Fibroblast of lung (primary cell): ENCODE measurements at regions not wholly inside any gene's neighbourhood (a gene's known extent, or its start where the extent isn't known, plus 50 kb on each side); places are given as distances from the start of the nearest gene placed in this dataset.

Experiments
- CTCF ChIP-seq, 2 donors: IDR thresholded peaks in 1 of 2; conservative IDR thresholded peaks in 1 of 2; 1 replicate in 1 of 2; 2 replicates in 1 of 2; pipeline ENCODE4 v1.5.1; 2011 to 2012; ENCODE audit warnings: low read length in 2 of 2, control low read depth in 1 of 2, inconsistent platforms in 1 of 2, low read depth in 1 of 2, mild to moderate bottlenecking in 1 of 2
- EZH2 ChIP-seq: IDR thresholded peaks from 2 replicates; pipeline ENCODE4 v1.5.1; 2012; ENCODE audit warnings: low read length, control low read depth, mild to moderate bottlenecking; ENCODE audit errors: missing control alignments

GRCh38 chr2:163155279-163155883, 316.8 kb upstream of the KCNH7 start:
- TF ChIP-seq CTCF (conservative IDR thresholded peaks at IDR 0.05 in 1 of 2, IDR thresholded peaks at IDR 0.05 in 1 of 2; ENCODE audit: low read depth in 1 of 2, low read length in 2 of 2) = peak; percentile 45 to 55
- TF ChIP-seq EZH2 = no peak
